IPS-NIHi7 (cell line): ENCODE measurements at regions not wholly inside any gene's neighbourhood (a gene's known extent, or its start where the extent isn't known, plus 50 kb on each side); places are given as distances from the start of the nearest gene placed in this dataset.
"Not testable (repeated sequence)": the region's sequence is repeated elsewhere in the genome, so short reads cannot be mapped to it uniquely, and the experiment has no call there.

Experiments
- DNase-seq: peaks from one replicate; pipeline ENCODE4 v3.0.0; 2012; ENCODE audit warnings: mixed read lengths; ENCODE audit errors: extremely low spot score

DNA sequence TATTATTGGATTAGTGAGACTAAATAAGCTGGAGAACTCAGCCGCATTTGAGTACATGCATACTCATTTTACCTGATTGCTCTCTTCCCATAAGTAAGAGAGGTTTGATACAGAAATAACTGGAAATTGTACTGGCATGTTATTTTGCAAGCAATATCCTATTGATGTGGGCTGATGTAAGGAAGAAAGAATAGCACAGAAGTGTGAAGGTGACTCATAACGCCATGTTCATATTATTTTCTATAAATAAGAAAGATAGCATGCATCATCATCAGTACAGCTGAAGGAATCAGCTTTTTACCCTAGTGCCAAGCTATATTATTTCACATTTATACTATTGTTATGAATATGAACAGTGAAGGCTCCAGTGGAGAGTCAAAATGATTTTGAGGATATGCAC, 138.3 kb upstream of the FAM47A start:
- no peak for DNase-seq

DNA sequence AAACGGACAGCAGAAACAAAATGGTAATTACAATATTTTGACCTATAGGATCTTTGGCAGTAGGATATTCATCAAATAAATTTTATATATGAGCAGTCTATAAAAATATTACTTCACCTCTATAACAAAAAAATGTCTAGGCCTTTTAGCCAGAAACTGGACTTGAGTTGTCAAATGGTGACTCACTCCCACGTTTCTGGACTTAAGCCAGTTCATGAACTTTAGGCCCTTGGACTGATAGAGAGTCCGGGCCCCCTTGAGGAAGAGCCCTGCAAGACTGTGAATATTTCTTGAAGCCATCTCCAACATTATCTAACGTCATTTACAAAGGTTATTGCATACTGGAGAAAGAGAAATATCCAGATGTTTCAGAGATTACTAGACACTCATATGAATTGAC, 106.8 kb upstream of the FAM47A start:
- DNase-seq, result no peak

DNA sequence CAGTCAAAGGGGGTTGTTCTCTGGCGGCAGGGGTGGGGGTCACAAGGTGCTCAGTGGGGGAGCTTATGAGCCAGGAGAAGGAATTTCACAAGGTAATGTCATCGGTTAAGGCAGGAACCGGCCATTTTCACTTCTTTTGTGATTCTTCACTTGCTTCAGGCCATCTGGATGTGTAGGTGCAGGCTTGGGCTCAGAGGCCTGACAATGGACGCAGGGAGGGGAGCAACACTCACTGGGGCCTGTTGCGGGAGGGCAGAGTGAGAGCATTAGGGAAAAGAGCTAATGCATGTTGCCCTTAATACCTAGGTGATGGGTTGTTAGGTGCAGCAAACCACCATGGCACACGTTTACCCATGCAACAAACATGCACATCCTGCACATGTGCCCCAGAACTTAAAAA, 98.0 kb upstream of the FAM47A start:
- not testable (repeated sequence) for DNase-seq

DNA sequence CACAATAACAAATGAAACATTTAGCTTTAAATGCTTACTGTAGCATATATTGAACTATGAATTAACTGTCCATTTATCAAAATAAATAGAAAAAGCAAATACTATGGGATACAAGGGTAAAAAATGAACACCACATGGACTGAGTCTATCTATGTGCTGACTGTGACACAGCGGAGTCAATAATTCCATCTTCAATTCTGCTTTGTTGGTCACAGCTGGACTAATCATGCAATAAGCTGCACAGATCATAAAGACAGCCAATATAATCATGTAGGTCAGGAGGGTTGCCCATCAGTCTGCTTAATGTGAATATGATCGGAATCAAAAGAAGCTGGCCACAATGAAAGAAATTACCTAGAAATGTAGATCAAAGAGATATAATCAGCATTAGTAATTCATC, 95.7 kb upstream of the FAM47A start:
- no peak for DNase-seq

DNA sequence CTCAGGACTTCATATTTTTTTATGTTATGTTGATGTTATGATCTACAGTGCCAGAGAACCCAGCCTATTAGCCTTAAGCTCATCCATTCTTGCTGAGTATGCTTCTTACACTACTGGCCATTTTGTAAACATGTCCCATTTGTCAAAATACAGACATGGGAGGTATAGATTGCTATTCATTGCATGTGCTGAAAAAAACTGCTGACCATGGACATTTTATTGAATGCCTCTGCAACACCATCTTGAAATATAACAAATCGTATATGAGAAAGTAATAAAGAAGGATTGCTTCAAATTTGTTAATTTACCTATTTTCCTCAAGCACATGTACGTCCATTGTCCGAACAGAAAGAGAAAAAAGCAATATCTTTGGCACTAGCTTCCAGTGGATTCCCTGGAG, 91.5 kb upstream of the FAM47A start:
- no peak for DNase-seq

DNA sequence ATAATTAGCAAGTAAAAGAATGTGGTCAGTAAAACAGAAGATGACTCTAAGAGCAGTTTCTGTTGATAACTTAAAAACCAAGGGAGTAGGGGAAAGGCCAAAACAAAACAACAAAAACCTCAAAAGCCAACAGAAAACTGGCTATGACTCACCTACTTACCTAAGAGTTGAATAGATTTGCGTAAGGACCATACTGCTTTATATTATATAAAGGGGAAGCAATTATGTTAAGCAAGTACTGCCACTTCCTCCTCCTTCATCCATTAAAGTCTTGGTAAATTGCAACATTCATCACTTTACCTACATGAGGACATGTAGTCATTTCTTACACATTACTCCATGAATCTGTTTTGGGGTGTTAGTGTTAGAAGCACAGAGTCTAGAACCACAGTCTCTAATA, 85.9 kb upstream of the FAM47A start:
- no peak for DNase-seq

DNA sequence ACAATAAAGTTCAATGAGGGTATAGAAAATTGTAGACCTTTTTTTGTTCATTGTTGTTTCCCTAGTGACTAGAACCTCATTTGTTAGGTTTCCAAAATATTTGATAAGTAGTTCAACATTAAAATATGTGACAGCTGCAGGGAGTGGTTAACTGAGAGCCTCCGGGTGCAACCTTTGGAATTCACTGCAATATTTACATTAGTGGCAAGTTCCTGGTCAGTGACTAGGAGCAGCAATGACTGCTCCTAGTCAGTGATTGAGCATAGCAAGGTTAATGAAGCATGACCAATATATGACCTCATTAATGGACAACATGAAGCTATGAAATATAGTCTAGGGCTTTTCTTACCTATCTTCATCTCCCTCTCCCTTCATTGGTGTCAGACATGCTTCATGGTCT, 65.8 kb upstream of the FAM47A start:
- DNase-seq, result no peak
